Colonic mucosa (tissue), 4 donors: ENCODE measurements at regions not wholly inside any gene's neighbourhood (a gene's known extent, or its start where the extent isn't known, plus 50 kb on each side); places are given as distances from the start of the nearest gene placed in this dataset.

ENCODE experiments used
- DNase-seq: peaks from one replicate; pipeline ENCODE4 v3.0.0-alpha.2; 2020
- H3K27ac ChIP-seq: fragments of 200-600 bp; one replicate; pipeline ENCODE4 v1.8.0; 2021
- H3K27me3 ChIP-seq: fragments of 200-600 bp; one replicate; pipeline ENCODE4 v1.8.0; 2021
- H3K36me3 ChIP-seq: fragments of 200-600 bp; one replicate; pipeline ENCODE4 v1.8.0; 2021
- H3K4me1 ChIP-seq: fragments of 200-600 bp; one replicate; pipeline ENCODE4 v1.8.0; 2021; ENCODE audit warnings: mild to moderate bottlenecking
- H3K4me3 ChIP-seq: fragments of 200-600 bp; one replicate; pipeline ENCODE4 v1.8.0; 2021
- H3K9ac ChIP-seq, 2 donors: one replicate each; pipeline ENCODE4 v1.7.0; 2013; ENCODE audit warnings: control low read depth in 2 of 2, low read depth in 2 of 2, low read length in 2 of 2
- H3K9me3 ChIP-seq: fragments of 200-600 bp; one replicate; pipeline ENCODE4 v1.8.0; 2021
- intact Hi-C: fragments of 100-400 bp; cut with DNase I; formaldehyde crosslinking; loops from one replicate; pipeline ENCODE4 v1.14.1; 2022
- TF ChIP-seq, protein P1 (sequence below): fragments of 200-600 bp; IDR thresholded peaks from one replicate; pipeline ENCODE4 v1.8.0; 2022; ENCODE audit warnings: antibody characterized with exemption, mild to moderate bottlenecking
- donor health status: healthy.
- donor health status: DM: no; HTN: no; CAD: no.
- donor health status: DM: no; HTN: no; CAD: no.

GRCh38 chr22:49575703-49576081 is 252.0 kb downstream of the BRD1 start:
- Histone ChIP-seq H3K9ac (no peak overlapping the region), H3K4me1 (no peaks in the 10 kb centered on the region), H3K36me3 (no peaks in the 10 kb centered on the region), H3K27ac (no peak overlapping the region), H3K4me3 (no peak overlapping the region), H3K9me3 (no peaks in the 10 kb centered on the region), H3K27me3 (no peaks in the 10 kb centered on the region)
- intact Hi-C loops = no loop called here
- TF ChIP-seq, protein P1, sequence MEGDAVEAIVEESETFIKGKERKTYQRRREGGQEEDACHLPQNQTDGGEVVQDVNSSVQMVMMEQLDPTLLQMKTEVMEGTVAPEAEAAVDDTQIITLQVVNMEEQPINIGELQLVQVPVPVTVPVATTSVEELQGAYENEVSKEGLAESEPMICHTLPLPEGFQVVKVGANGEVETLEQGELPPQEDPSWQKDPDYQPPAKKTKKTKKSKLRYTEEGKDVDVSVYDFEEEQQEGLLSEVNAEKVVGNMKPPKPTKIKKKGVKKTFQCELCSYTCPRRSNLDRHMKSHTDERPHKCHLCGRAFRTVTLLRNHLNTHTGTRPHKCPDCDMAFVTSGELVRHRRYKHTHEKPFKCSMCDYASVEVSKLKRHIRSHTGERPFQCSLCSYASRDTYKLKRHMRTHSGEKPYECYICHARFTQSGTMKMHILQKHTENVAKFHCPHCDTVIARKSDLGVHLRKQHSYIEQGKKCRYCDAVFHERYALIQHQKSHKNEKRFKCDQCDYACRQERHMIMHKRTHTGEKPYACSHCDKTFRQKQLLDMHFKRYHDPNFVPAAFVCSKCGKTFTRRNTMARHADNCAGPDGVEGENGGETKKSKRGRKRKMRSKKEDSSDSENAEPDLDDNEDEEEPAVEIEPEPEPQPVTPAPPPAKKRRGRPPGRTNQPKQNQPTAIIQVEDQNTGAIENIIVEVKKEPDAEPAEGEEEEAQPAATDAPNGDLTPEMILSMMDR = no peak
- DNase-seq = no peak

GRCh38 chr22:49574881-49575702 is 252.6 kb downstream of the BRD1 start:
- intact Hi-C loops = no loop called here
- Histone ChIP-seq H3K27ac (no peak overlapping the region), H3K9ac (no peak overlapping the region), H3K4me3 (no peak overlapping the region), H3K27me3 (no peaks in the 10 kb centered on the region), H3K4me1 (no peaks in the 10 kb centered on the region), H3K9me3 (no peaks in the 10 kb centered on the region), H3K36me3 (no peaks in the 10 kb centered on the region)
- TF ChIP-seq, protein P1 = no peak
- no peak for DNase-seq

GRCh38 chr22:49574205-49574880 is 253.3 kb downstream of the BRD1 start:
- Histone ChIP-seq H3K4me3 (no peak overlapping the region), H3K36me3 (no peaks in the 10 kb centered on the region), H3K4me1 (no peaks in the 10 kb centered on the region), H3K9me3 (no peaks in the 10 kb centered on the region), H3K9ac (no peak overlapping the region), H3K27me3 (no peaks in the 10 kb centered on the region), H3K27ac (no peak overlapping the region)
- no peak for DNase-seq
- TF ChIP-seq, protein P1 = no peak
- intact Hi-C loops = no loop called here

- TF ChIP-seq, protein P1 = no peak
- H3K4me1 ChIP-seq = no peaks in the 10 kb centered on the region
- no peaks in the 10 kb centered on the region for H3K36me3 ChIP-seq
- H3K4me3 ChIP-seq = no peak overlapping the region
- H3K9ac ChIP-seq = no peak overlapping the region
- DNase-seq = no peak
- H3K9me3 ChIP-seq = no peaks in the 10 kb centered on the region
- H3K27ac ChIP-seq = no peak overlapping the region
- intact Hi-C loops = no loop called here
- H3K27me3 ChIP-seq = no peaks in the 10 kb centered on the region
These were observed 254.4 kb downstream of the BRD1 start for GRCh38 chr22:49573109-49573765.

DNA sequence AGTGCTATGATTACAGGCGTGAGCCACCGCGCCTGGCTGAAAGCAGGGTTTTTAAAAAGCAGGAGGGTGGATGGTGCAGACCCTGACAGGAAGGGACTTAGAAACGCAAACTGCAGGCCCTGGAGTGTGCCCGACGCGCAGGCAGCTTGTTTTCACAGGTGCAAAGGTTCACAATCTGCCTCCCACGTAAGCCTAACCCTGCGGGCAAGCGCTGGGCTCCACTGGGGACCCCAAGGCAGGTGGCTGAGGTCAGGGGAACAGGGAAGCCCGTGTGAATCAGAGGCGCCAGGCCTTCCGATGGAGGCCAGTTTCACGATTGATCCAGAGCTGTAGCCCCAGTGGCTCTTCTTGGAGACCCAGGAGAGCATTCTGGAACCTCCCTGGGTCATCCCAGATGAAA is 256.3 kb downstream of the BRD1 start:
- Histone ChIP-seq H3K36me3 (no peaks in the 10 kb centered on the region), H3K9me3 (no peaks in the 10 kb centered on the region), H3K4me1 (no peaks in the 10 kb centered on the region), H3K27ac (no peak overlapping the region), H3K4me3 (no peak overlapping the region), H3K27me3 (no peaks in the 10 kb centered on the region), H3K9ac (no peak overlapping the region)
- TF ChIP-seq, protein P1 = no peak
- intact Hi-C loops = no loop called here
- no peak for DNase-seq
